ENCODE measurements at regions not wholly inside any gene's neighbourhood (a gene's known extent, or its start where the extent isn't known, plus 50 kb on each side); places are given as distances from the start of the nearest gene placed in this dataset.

GRCh38 chr11:33622186-33622585, 78.4 kb downstream of the C11orf91 start:
- no peak overlapping the region for H3K4me3 ChIP-seq (ENCODE audit: low read depth in 1 of 2, low read length in 1 of 2)

GRCh38 chr11:33620423-33621171, 80.0 kb downstream of the C11orf91 start:
- Histone ChIP-seq H3K27me3 (peaks cover 20% of the 10 kb centered on the region), H3K4me1 (ENCODE audit: control insufficient read depth in 1 of 2, insufficient read depth in 1 of 2, low read depth in 1 of 2, low read length in 1 of 2) (no peaks in the 10 kb centered on the region), H3K27ac (no peak overlapping the region), H3K36me3 (no peaks in the 10 kb centered on the region), H3K4me3 (ENCODE audit: low read depth in 1 of 2, low read length in 1 of 2) (no peak overlapping the region), H3K9me3 (no peaks in the 10 kb centered on the region)
- no peak for TF ChIP-seq CTCF (IDR thresholded peaks at IDR 0.05)

More at GRCh38 chr11:33622186-33622585, 78.4 kb downstream of the C11orf91 start:
- no peak for TF ChIP-seq CTCF (IDR thresholded peaks at IDR 0.05)
- Histone ChIP-seq H3K9me3 (no peaks in the 10 kb centered on the region), H3K27me3 (peaks cover 16% of the 10 kb centered on the region), H3K27ac (no peak overlapping the region), H3K36me3 (no peaks in the 10 kb centered on the region), H3K4me1 (ENCODE audit: control insufficient read depth in 1 of 2, insufficient read depth in 1 of 2, low read depth in 1 of 2, low read length in 1 of 2) (no peaks in the 10 kb centered on the region)

GRCh38 chr11:33618956-33619355, 81.7 kb downstream of the C11orf91 start:
- TF ChIP-seq CTCF (IDR thresholded peaks at IDR 0.05): no peak
- Histone ChIP-seq H3K27ac (no peak overlapping the region), H3K27me3 (peaks cover 26% of the 10 kb centered on the region), H3K4me3 (ENCODE audit: low read depth in 1 of 2, low read length in 1 of 2) (no peak overlapping the region), H3K4me1 (ENCODE audit: control insufficient read depth in 1 of 2, insufficient read depth in 1 of 2, low read depth in 1 of 2, low read length in 1 of 2) (no peaks in the 10 kb centered on the region), H3K36me3 (no peaks in the 10 kb centered on the region), H3K9me3 (no peaks in the 10 kb centered on the region)

GRCh38 chr11:33618351-33618710, 82.3 kb downstream of the C11orf91 start:
- no peak for TF ChIP-seq CTCF (IDR thresholded peaks at IDR 0.05)
- Histone ChIP-seq H3K36me3 (no peaks in the 10 kb centered on the region), H3K27ac (no peak overlapping the region), H3K9me3 (no peaks in the 10 kb centered on the region), H3K27me3 (peaks cover 26% of the 10 kb centered on the region), H3K4me3 (ENCODE audit: low read depth in 1 of 2, low read length in 1 of 2) (no peak overlapping the region), H3K4me1 (ENCODE audit: control insufficient read depth in 1 of 2, insufficient read depth in 1 of 2, low read depth in 1 of 2, low read length in 1 of 2) (no peaks in the 10 kb centered on the region)

- Histone ChIP-seq H3K9me3 (no peaks in the 10 kb centered on the region), H3K27me3 (peaks cover 26% of the 10 kb centered on the region), H3K27ac (no peak overlapping the region), H3K36me3 (no peaks in the 10 kb centered on the region), H3K4me3 (ENCODE audit: low read depth in 1 of 2, low read length in 1 of 2) (no peak overlapping the region), H3K4me1 (ENCODE audit: control insufficient read depth in 1 of 2, insufficient read depth in 1 of 2, low read depth in 1 of 2, low read length in 1 of 2) (no peaks in the 10 kb centered on the region)
- TF ChIP-seq CTCF (IDR thresholded peaks at IDR 0.05): no peak
Measured at GRCh38 chr11:33617672-33618350, 82.8 kb downstream of the C11orf91 start.
